Activated B cell treated with CpG ODN at 0.5 μM for 24 hours (primary cell): ENCODE measurements at regions not wholly inside any gene's neighbourhood (a gene's known extent, or its start where the extent isn't known, plus 50 kb on each side); places are given as distances from the start of the nearest gene placed in this dataset.

Experiments used
- ATAC-seq: fragments of 200-7000 bp; cut with Tn5 transposase; one replicate; pipeline ENCODE4 v1.10.0; 2021; ENCODE audit warnings: low read depth, mild to moderate bottlenecking, moderate library complexity
- CTCF ChIA-PET: fragments of 350-600 bp; sonication (Branson Sonifier 250); formaldehyde crosslinking; loops from one replicate; lab custom pipeline; 2021; ENCODE audit warnings: antibody characterized with exemption; lab: Charles Lee
- POLR2A ChIA-PET: fragments of 350-600 bp; sonication (Branson Sonifier 250); formaldehyde crosslinking; loops from one replicate; lab custom pipeline; 2021; ENCODE audit warnings: antibody characterized with exemption; lab: Charles Lee
- DNase-seq: peaks from one replicate; pipeline ENCODE4 v3.0.0; 2022
- H3K27ac Mint-ChIP-seq: one replicate; pipeline ENCODE4 v1.8.0; 2020; ENCODE audit warnings: mixed read lengths
- H3K27me3 Mint-ChIP-seq: one replicate; pipeline ENCODE4 v1.8.0; 2021; ENCODE audit warnings: mixed read lengths
- H3K36me3 Mint-ChIP-seq: one replicate; pipeline ENCODE4 v1.8.0; 2021; ENCODE audit warnings: low read depth, mixed read lengths
- H3K4me1 Mint-ChIP-seq: one replicate; pipeline ENCODE4 v1.8.0; 2021; ENCODE audit warnings: mixed read lengths
- H3K4me3 Mint-ChIP-seq: one replicate; pipeline ENCODE4 v1.8.0; 2020; ENCODE audit warnings: mild to moderate bottlenecking, mixed read lengths
- H3K9me3 Mint-ChIP-seq: one replicate; pipeline ENCODE4 v1.8.0; 2020; ENCODE audit warnings: mixed read lengths
- CTCF ChIP-seq: fragments of 200-600 bp; IDR thresholded peaks from one replicate; pipeline ENCODE4 v1.8.0; 2022; ENCODE audit warnings: antibody characterized with exemption, mild to moderate bottlenecking
- intact Hi-C: fragments of 100-400 bp; cut with micrococcal nuclease; formaldehyde crosslinking; loops from one replicate; pipeline ENCODE4 v1.15.1; 2024

GRCh38 chr1:30600258-30600657 lies 123.1 kb downstream of the MATN1 start:
- intact Hi-C loops = no loop called here
- no peak for TF ChIP-seq CTCF

GRCh38 chr1:30599721-30600120 lies 123.7 kb downstream of the MATN1 start:
- intact Hi-C loops = no loop called here
- Mint-ChIP-seq H3K36me3 (no peaks in the 10 kb centered on the region), H3K9me3 (peaks cover 3% of the 10 kb centered on the region), H3K4me3 (no peak overlapping the region), H3K27ac (no peak overlapping the region), H3K27me3 (peaks cover 13% of the 10 kb centered on the region), H3K4me1 (no peaks in the 10 kb centered on the region)
- DNase-seq (no peak), ATAC-seq (no peak)
- ChIA-PET CTCF (no interaction called here), POLR2A (no interaction called here)
- TF ChIP-seq CTCF = no peak

More at GRCh38 chr1:30600258-30600657, 123.1 kb downstream of the MATN1 start:
- Mint-ChIP-seq H3K9me3 (peaks cover 3% of the 10 kb centered on the region), H3K4me1 (no peaks in the 10 kb centered on the region), H3K4me3 (no peak overlapping the region), H3K36me3 (no peaks in the 10 kb centered on the region), H3K27me3 (peaks cover 13% of the 10 kb centered on the region), H3K27ac (no peak overlapping the region)
- no peak for DNase-seq
- ChIA-PET POLR2A (no interaction called here), CTCF (no interaction called here)
- ATAC-seq = no peak

- intact Hi-C loops = no loop called here
- CTCF ChIA-PET = no interaction called here
- Mint-ChIP-seq H3K9me3 (peaks cover 3% of the 10 kb centered on the region), H3K36me3 (no peaks in the 10 kb centered on the region), H3K4me1 (no peaks in the 10 kb centered on the region), H3K4me3 (no peak overlapping the region), H3K27ac (no peak overlapping the region), H3K27me3 (peaks cover 16% of the 10 kb centered on the region)
- DNase-seq = no peak
- ATAC-seq = no peak
- TF ChIP-seq CTCF = no peak
- POLR2A ChIA-PET = no interaction called here
Observed at GRCh38 chr1:30598571-30599114, 124.7 kb downstream of the MATN1 start.

- no peak for TF ChIP-seq CTCF
- Mint-ChIP-seq H3K27me3 (peaks cover 20% of the 10 kb centered on the region), H3K4me3 (no peak overlapping the region), H3K9me3 (peaks cover 4% of the 10 kb centered on the region), H3K27ac (no peak overlapping the region), H3K4me1 (no peaks in the 10 kb centered on the region), H3K36me3 (no peaks in the 10 kb centered on the region)
- DNase-seq (no peak), ATAC-seq (no peak)
- ChIA-PET CTCF (no interaction called here), POLR2A (no interaction called here)
- intact Hi-C loops = no loop called here
Observed at GRCh38 chr1:30597711-30598110, 125.7 kb downstream of the MATN1 start.

- CTCF ChIA-PET = no interaction called here
- ATAC-seq (no peak), DNase-seq (no peak)
- POLR2A ChIA-PET = no interaction called here
- H3K27ac Mint-ChIP-seq = no peak overlapping the region
- H3K27me3 Mint-ChIP-seq = peaks cover 26% of the 10 kb centered on the region
- TF ChIP-seq CTCF = no peak
- H3K9me3 Mint-ChIP-seq = peaks cover 10% of the 10 kb centered on the region
- H3K4me3 Mint-ChIP-seq = no peak overlapping the region
- no peaks in the 10 kb centered on the region for H3K36me3 Mint-ChIP-seq
- H3K4me1 Mint-ChIP-seq = no peaks in the 10 kb centered on the region
- intact Hi-C loops = no loop called here
Observed at GRCh38 chr1:30596891-30597290, 126.5 kb downstream of the MATN1 start.
